ENCODE measurements at regions not wholly inside any gene's neighbourhood (a gene's known extent, or its start where the extent isn't known, plus 50 kb on each side); places are given as distances from the start of the nearest gene placed in this dataset.

DNA sequence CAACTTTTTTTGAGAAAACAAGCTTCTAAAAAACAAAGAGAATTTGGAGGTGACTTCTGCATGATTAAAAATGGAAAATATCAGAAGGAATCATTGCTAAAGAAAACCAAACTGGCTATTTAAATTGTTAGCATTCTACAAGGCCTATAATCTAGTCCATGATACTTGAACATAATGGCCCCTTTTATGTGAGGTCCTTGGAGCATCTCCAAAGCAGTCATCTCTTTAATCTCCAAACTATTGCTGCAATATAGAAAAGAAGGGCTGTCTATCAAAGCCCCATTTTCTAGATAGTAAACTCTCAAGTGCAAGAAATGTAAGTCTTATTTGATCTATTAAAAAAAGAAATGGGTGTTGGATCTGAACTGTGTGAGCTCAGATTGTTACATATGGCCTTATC is 615.1 kb downstream of the CENPC start:
- TF ChIP-seq CTCF (IDR thresholded peaks at IDR 0.05) = no peak
- TF ChIP-seq, protein P1, sequence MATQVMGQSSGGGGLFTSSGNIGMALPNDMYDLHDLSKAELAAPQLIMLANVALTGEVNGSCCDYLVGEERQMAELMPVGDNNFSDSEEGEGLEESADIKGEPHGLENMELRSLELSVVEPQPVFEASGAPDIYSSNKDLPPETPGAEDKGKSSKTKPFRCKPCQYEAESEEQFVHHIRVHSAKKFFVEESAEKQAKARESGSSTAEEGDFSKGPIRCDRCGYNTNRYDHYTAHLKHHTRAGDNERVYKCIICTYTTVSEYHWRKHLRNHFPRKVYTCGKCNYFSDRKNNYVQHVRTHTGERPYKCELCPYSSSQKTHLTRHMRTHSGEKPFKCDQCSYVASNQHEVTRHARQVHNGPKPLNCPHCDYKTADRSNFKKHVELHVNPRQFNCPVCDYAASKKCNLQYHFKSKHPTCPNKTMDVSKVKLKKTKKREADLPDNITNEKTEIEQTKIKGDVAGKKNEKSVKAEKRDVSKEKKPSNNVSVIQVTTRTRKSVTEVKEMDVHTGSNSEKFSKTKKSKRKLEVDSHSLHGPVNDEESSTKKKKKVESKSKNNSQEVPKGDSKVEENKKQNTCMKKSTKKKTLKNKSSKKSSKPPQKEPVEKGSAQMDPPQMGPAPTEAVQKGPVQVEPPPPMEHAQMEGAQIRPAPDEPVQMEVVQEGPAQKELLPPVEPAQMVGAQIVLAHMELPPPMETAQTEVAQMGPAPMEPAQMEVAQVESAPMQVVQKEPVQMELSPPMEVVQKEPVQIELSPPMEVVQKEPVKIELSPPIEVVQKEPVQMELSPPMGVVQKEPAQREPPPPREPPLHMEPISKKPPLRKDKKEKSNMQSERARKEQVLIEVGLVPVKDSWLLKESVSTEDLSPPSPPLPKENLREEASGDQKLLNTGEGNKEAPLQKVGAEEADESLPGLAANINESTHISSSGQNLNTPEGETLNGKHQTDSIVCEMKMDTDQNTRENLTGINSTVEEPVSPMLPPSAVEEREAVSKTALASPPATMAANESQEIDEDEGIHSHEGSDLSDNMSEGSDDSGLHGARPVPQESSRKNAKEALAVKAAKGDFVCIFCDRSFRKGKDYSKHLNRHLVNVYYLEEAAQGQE (IDR thresholded peaks at IDR 0.05; ENCODE audit: insufficient read depth in 1 of 2, low read depth in 2 of 2, low read length in 1 of 2) = no peak
- TF ChIP-seq POLR2AphosphoS5 (IDR thresholded peaks at IDR 0.05; ENCODE audit: low read depth, low read length) = no peak

All from Panc1 (cell line).